Stomach (tissue), 8 donors: ENCODE measurements at regions not wholly inside any gene's neighbourhood (a gene's known extent, or its start where the extent isn't known, plus 50 kb on each side); places are given as distances from the start of the nearest gene placed in this dataset.
"Not testable (repeated sequence)": the region's sequence is repeated elsewhere in the genome, so short reads cannot be mapped to it uniquely, and the experiment has no call there.

Experiments used
- DNase-seq, 2 donors: peaks; one replicate each; pipeline versions ENCODE4 v3.0.0 to v3.0.0-alpha.2; 2013 to 2019
- H3K27ac ChIP-seq, 5 donors: fragments of 200-600 bp in 4 of 5; sonication (generic) in 4 of 5; one replicate each; pipeline ENCODE4 v1.5.1; 2013 to 2019; ENCODE audit warnings: mild to moderate bottlenecking in 1 of 5, moderate library complexity in 1 of 5
- H3K27me3 ChIP-seq, 3 donors: fragments of 200-600 bp; sonication (generic); one replicate each; pipeline ENCODE4 v1.5.1; 2017 to 2019; ENCODE audit warnings: mixed run types in 1 of 3
- H3K36me3 ChIP-seq, 4 donors: fragments of 200-600 bp; sonication (generic); 1 replicate in 3 of 4; 2 replicates in 1 of 4; pipeline ENCODE4 v1.5.1; 2016 to 2019
- H3K4me1 ChIP-seq, 4 donors: fragments of 200-600 bp; sonication (generic); one replicate each; pipeline ENCODE4 v1.5.1; 2016 to 2019
- H3K4me3 ChIP-seq, 4 donors: fragments of 200-600 bp; sonication (generic) in 3 of 4; one replicate each; pipeline ENCODE4 v1.5.1; 2016 to 2019; ENCODE audit warnings: mild to moderate bottlenecking in 1 of 4
- H3K9me3 ChIP-seq, 4 donors: fragments of 200-600 bp; sonication (generic); one replicate each; pipeline ENCODE4 v1.5.1; 2016 to 2019
- EP300 ChIP-seq: sonication (generic); formaldehyde crosslinking; IDR thresholded peaks from one replicate; pipeline ENCODE4 v1.6.1; 2017; ENCODE audit warnings: antibody characterized with exemption
- POLR2A ChIP-seq, 4 donors: fragments of 450-650 bp; IDR thresholded peaks; one replicate each; pipeline ENCODE4 v1.6.1; 2016; ENCODE audit warnings: antibody characterized with exemption in 4 of 4, control low read depth in 2 of 4, mild to moderate bottlenecking in 1 of 4, moderate library complexity in 1 of 4
- POLR2AphosphoS5 ChIP-seq, 3 donors: sonication (generic); formaldehyde crosslinking; IDR thresholded peaks; one replicate each; pipeline ENCODE4 v1.6.1; 2016; ENCODE audit warnings: antibody characterized with exemption in 3 of 3
- WGBS, 5 donors: extraction: QIAGEN DNeasy Blood & Tissue Kit in 3 of 5; methylation state at CpG; one replicate each; pipeline versions ENCODE4 v1.1.5 to v1.1.7; 2013 to 2018; 5-methylcytosine and 5-hydroxymethylcytosine counted together
- intact Hi-C: fragments of 100-400 bp; cut with DNase I; formaldehyde crosslinking; loops from one replicate; pipeline ENCODE4 v1.15.1; 2023; ENCODE audit warnings: low total_unique reads
- TF ChIP-seq, protein P1 (sequence below), 7 experiments: fragments of 450-650 bp in 4 of 7; fragments of 200-600 bp in 3 of 7; sonication (generic) in 3 of 7; IDR thresholded peaks; one replicate each; pipeline ENCODE4 v1.5.1; 2016 to 2019; ENCODE audit warnings: antibody characterized with exemption in 7 of 7, control low read depth in 2 of 7, mild to moderate bottlenecking in 1 of 7
- donor health status: healthy with polysubstance abuse.
- donor health status: Bipolar disorder and iron deficiency.
- donor health status: healthy.

DNA sequence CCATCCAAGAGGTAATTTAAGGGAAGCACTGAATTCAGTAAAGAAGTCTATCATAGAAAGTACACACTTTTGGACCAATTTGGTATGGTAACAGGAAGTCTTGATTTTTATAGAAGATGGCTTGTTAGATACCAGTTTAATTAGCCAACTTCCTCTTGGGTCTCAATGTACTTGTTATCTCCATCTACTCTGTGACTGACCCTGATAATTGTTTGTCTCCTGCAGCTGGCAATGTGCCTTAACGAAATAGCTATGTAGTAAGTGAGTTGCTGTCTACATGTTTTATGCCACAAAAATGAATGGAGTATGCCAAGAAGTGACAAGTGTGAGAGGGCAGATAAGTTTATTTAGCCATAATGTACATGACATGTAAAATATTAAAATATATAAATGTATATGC, 410.5 kb upstream of the MAN1A1 start:
- intact Hi-C loops: no loop called here
- TF ChIP-seq, protein P1, sequence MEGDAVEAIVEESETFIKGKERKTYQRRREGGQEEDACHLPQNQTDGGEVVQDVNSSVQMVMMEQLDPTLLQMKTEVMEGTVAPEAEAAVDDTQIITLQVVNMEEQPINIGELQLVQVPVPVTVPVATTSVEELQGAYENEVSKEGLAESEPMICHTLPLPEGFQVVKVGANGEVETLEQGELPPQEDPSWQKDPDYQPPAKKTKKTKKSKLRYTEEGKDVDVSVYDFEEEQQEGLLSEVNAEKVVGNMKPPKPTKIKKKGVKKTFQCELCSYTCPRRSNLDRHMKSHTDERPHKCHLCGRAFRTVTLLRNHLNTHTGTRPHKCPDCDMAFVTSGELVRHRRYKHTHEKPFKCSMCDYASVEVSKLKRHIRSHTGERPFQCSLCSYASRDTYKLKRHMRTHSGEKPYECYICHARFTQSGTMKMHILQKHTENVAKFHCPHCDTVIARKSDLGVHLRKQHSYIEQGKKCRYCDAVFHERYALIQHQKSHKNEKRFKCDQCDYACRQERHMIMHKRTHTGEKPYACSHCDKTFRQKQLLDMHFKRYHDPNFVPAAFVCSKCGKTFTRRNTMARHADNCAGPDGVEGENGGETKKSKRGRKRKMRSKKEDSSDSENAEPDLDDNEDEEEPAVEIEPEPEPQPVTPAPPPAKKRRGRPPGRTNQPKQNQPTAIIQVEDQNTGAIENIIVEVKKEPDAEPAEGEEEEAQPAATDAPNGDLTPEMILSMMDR (IDR thresholded peaks at IDR 0.05): no peak
- TF ChIP-seq POLR2A (IDR thresholded peaks at IDR 0.05): no peak
- no peak for TF ChIP-seq EP300
- TF ChIP-seq POLR2AphosphoS5 (IDR thresholded peaks at IDR 0.05): no peak
- Histone ChIP-seq H3K4me1 (no peaks in the 10 kb centered on the region), H3K36me3 (no peaks in the 10 kb centered on the region), H3K27me3 (no peaks in the 10 kb centered on the region), H3K27ac (no peak overlapping the region), H3K4me3 (no peak overlapping the region), H3K9me3 (no peaks in the 10 kb centered on the region)
- DNase-seq: no peak
- WGBS, 5 donors: 52 to 70% (median 70%) methylated on average over 1 of the region's 1 CpG

DNA sequence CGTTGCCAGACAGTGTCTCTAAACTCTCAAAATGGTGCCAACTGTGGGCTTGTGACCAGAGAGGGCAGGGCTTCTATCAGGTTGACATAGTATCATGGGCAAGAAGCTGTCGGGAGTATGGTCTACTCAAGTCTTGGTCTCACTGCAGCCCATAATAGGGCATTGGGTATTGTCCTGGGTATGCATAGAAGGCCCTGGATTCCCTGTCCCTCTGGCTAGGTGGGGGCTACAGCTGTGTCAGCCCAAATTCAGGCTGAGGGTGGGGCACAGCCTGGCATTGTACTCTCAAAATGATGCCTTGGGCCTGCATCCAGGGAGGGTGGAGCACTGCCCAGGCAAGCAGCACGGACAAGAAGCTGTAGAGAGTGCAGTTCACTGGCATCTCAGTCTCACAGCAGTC, 408.8 kb upstream of the MAN1A1 start:
- intact Hi-C loops: no loop called here
- Histone ChIP-seq H3K4me3 (no peak overlapping the region), H3K4me1 (no peaks in the 10 kb centered on the region), H3K27me3 (no peaks in the 10 kb centered on the region), H3K9me3 (no peaks in the 10 kb centered on the region), H3K27ac (no peak overlapping the region), H3K36me3 (no peaks in the 10 kb centered on the region)
- TF ChIP-seq, protein P1 (IDR thresholded peaks at IDR 0.05): no peak
- TF ChIP-seq POLR2AphosphoS5 (IDR thresholded peaks at IDR 0.05) (no peak), EP300 (no peak), POLR2A (IDR thresholded peaks at IDR 0.05) (no peak)
- WGBS, 5 donors: 75 to 82% (median 75%) methylated on average over 3 of the region's 3 CpGs
- no peak for DNase-seq

DNA sequence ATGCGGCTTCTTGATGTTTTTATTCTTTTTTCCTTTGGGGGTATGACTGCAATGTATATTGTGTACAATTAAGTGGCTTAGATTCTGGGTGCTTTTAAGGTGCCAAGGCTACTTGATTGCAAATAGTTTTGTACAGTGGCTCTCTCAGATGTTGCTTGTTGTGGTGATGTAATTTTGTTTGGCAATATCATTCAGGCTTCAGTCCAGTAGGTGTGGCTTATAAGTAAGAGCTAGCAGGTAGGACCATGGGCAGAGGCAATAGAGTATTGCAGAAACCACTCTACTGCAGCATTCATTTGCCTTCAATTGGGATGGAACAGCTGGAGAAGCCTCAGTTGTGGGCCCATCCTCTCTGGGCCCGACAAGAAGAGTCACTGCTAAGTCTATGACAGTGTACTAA, 407.9 kb upstream of the MAN1A1 start:
- H3K27me3 ChIP-seq: no peaks in the 10 kb centered on the region
- H3K4me1 ChIP-seq: no peaks in the 10 kb centered on the region
- no peak overlapping the region for H3K27ac ChIP-seq
- H3K36me3 ChIP-seq: no peaks in the 10 kb centered on the region
- no peak for TF ChIP-seq EP300
- TF ChIP-seq, protein P1 (IDR thresholded peaks at IDR 0.05): no peak
- TF ChIP-seq POLR2AphosphoS5 (IDR thresholded peaks at IDR 0.05): no peak
- no peak for DNase-seq
- WGBS, 5 donors: 73 to 82% (median 77%) methylated on average over 2 of the region's 2 CpGs
- H3K4me3 ChIP-seq: no peak overlapping the region
- H3K9me3 ChIP-seq: no peaks in the 10 kb centered on the region
- intact Hi-C loops: no loop called here

DNA sequence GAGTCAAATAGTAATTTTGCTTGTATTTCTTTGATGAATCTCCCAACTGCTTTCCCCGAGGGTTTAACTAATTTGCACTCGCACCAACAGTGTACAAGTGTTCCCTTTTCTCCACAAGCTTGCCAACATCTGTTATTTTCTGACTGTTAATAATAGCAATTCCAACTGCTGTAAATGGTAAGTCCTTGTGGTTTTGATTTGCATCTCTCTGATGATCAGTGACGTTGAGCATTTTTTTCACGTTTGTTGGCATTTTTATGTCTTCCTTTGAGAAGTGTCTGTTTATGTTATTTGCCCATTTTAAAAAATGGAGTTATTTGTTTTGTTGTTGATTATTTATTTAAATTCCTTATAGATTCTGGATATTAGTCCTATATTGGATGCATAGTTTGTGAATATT, 399.8 kb upstream of the MAN1A1 start:
- H3K27me3 ChIP-seq: no peaks in the 10 kb centered on the region
- H3K27ac ChIP-seq: no peak overlapping the region
- DNase-seq: no peak
- H3K4me3 ChIP-seq: no peak overlapping the region
- 65 to 85% (median 73%) methylated on average over 4 of the region's 4 CpGs for WGBS, 5 donors
- H3K9me3 ChIP-seq: no peaks in the 10 kb centered on the region
- intact Hi-C loops: no loop called here
- no peaks in the 10 kb centered on the region for H3K4me1 ChIP-seq
- TF ChIP-seq POLR2AphosphoS5 (IDR thresholded peaks at IDR 0.05): no peak
- TF ChIP-seq, protein P1 (IDR thresholded peaks at IDR 0.05): no peak
- TF ChIP-seq POLR2A (IDR thresholded peaks at IDR 0.05): no peak
- TF ChIP-seq EP300: no peak
- H3K36me3 ChIP-seq: no peaks in the 10 kb centered on the region

DNA sequence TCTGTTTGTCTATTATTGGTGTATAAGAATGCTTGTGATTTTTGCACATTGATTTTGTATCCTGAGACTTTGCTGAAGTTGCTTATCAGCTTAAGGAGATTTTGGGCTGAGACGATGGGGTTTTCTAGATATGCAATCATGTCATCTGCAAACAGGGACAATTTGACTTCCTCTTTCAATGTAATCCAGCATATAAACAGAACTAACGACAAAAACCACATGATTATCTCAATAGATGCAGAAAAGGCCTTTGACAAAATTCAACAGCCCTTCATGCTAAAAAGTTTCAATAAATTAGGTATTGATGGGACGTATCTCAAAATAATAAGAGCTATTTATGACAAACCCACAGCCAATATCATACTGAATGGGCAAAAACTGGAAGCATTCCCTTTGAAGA, 399.0 kb upstream of the MAN1A1 start:
- H3K4me3 ChIP-seq, H3K4me1 ChIP-seq, H3K9me3 ChIP-seq, H3K27me3 ChIP-seq, intact Hi-C loops, DNase-seq, H3K27ac ChIP-seq, H3K36me3 ChIP-seq: not testable (repeated sequence)
- WGBS, 5 donors: 52 to 60% (median 56%) methylated on average over 3 of the region's 3 CpGs
